Hepatocyte (in vitro differentiated cells): ENCODE measurements at regions not wholly inside any gene's neighbourhood (a gene's known extent, or its start where the extent isn't known, plus 50 kb on each side); places are given as distances from the start of the nearest gene placed in this dataset.

Experiments
- EZH2 ChIP-seq: fragments of 200-600 bp; sonication (generic); IDR thresholded peaks from 2 replicates; pipeline ENCODE4 v1.6.1; 2016; ENCODE audit warnings: antibody characterized with exemption, mild to moderate bottlenecking, borderline replicate concordance
- EZH2phosphoT487 ChIP-seq: fragments of 200-600 bp; sonication (generic); IDR thresholded peaks from one replicate; pipeline ENCODE4 v1.6.1; 2018; ENCODE audit warnings: antibody characterized with exemption, mild to moderate bottlenecking, low read depth, moderate library complexity; ENCODE audit not compliant: unreplicated experiment, severe bottlenecking
- TF ChIP-seq, protein P1 (sequence below): fragments of 200-600 bp; sonication (generic); IDR thresholded peaks from 2 replicates; pipeline ENCODE4 v1.5.1; 2016; ENCODE audit warnings: antibody characterized with exemption, mild to moderate bottlenecking; ENCODE audit not compliant: poor library complexity

DNA sequence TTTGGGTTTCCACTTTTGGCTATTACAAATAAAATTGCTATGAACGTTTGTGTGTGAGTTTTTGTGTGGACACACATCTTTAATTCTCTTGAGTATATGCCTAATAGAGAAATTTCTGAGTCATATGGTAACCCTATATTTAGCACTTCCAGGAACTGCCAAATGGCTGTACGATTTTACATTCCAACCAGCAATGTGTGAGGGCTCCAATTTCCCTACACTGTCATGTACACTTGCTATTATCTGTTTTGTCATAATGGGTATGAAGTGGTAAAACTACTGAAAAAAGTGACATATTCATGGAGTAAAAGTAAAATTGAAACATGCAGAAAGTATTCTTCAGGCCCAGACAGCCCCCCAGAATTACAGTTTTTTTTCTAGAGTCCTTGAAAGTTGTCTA lies 59.6 kb upstream of the ESR1 start:
- TF ChIP-seq, protein P1, sequence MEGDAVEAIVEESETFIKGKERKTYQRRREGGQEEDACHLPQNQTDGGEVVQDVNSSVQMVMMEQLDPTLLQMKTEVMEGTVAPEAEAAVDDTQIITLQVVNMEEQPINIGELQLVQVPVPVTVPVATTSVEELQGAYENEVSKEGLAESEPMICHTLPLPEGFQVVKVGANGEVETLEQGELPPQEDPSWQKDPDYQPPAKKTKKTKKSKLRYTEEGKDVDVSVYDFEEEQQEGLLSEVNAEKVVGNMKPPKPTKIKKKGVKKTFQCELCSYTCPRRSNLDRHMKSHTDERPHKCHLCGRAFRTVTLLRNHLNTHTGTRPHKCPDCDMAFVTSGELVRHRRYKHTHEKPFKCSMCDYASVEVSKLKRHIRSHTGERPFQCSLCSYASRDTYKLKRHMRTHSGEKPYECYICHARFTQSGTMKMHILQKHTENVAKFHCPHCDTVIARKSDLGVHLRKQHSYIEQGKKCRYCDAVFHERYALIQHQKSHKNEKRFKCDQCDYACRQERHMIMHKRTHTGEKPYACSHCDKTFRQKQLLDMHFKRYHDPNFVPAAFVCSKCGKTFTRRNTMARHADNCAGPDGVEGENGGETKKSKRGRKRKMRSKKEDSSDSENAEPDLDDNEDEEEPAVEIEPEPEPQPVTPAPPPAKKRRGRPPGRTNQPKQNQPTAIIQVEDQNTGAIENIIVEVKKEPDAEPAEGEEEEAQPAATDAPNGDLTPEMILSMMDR, result no peak
- TF ChIP-seq EZH2phosphoT487, result no peak
- TF ChIP-seq EZH2, result no peak
